Ishikawa (cell line): ENCODE measurements at regions not wholly inside any gene's neighbourhood (a gene's known extent, or its start where the extent isn't known, plus 50 kb on each side); places are given as distances from the start of the nearest gene placed in this dataset.

Source experiments
- CEBPB ChIP-seq: IDR thresholded peaks from 2 replicates; pipeline ENCODE4 v1.6.1; 2012
- CREB1 ChIP-seq: IDR thresholded peaks from 2 replicates; pipeline ENCODE4 v1.6.1; 2012; ENCODE audit warnings: low read depth
- EGR1 ChIP-seq: IDR thresholded peaks from 2 replicates; pipeline ENCODE4 v1.6.1; 2012
- EP300 ChIP-seq: IDR thresholded peaks from 2 replicates; pipeline ENCODE4 v1.6.1; 2012; ENCODE audit warnings: borderline replicate concordance
- FOXM1 ChIP-seq: IDR thresholded peaks from 2 replicates; pipeline ENCODE4 v1.6.1; 2012; ENCODE audit warnings: low read depth, borderline replicate concordance
- NFIC ChIP-seq: IDR thresholded peaks from 2 replicates; pipeline ENCODE4 v1.6.1; 2012
- RAD21 ChIP-seq: IDR thresholded peaks from 2 replicates; pipeline ENCODE4 v1.6.1; 2012; ENCODE audit warnings: low read depth
- REST ChIP-seq: IDR thresholded peaks from 2 replicates; pipeline ENCODE4 v1.6.1; 2012; ENCODE audit warnings: low read depth, mild to moderate bottlenecking
- TAF1 ChIP-seq: IDR thresholded peaks from 2 replicates; pipeline ENCODE4 v1.6.1; 2012; ENCODE audit warnings: low read depth, mild to moderate bottlenecking
- TCF12 ChIP-seq: IDR thresholded peaks from 2 replicates; pipeline ENCODE4 v1.6.1; 2012; ENCODE audit warnings: low read depth
- TEAD4 ChIP-seq: IDR thresholded peaks from 2 replicates; pipeline ENCODE4 v1.6.1; 2012
- USF1 ChIP-seq: IDR thresholded peaks from 2 replicates; pipeline ENCODE4 v1.6.1; 2012
- YY1 ChIP-seq: IDR thresholded peaks from 2 replicates; pipeline ENCODE4 v1.6.1; 2012; ENCODE audit warnings: low read depth
- ZBTB7A ChIP-seq: IDR thresholded peaks from 2 replicates; pipeline ENCODE4 v1.6.1; 2012; ENCODE audit warnings: low read depth
- TF ChIP-seq, protein P1 (sequence below): IDR thresholded peaks from 2 replicates; pipeline ENCODE4 v1.6.1; 2012

DNA sequence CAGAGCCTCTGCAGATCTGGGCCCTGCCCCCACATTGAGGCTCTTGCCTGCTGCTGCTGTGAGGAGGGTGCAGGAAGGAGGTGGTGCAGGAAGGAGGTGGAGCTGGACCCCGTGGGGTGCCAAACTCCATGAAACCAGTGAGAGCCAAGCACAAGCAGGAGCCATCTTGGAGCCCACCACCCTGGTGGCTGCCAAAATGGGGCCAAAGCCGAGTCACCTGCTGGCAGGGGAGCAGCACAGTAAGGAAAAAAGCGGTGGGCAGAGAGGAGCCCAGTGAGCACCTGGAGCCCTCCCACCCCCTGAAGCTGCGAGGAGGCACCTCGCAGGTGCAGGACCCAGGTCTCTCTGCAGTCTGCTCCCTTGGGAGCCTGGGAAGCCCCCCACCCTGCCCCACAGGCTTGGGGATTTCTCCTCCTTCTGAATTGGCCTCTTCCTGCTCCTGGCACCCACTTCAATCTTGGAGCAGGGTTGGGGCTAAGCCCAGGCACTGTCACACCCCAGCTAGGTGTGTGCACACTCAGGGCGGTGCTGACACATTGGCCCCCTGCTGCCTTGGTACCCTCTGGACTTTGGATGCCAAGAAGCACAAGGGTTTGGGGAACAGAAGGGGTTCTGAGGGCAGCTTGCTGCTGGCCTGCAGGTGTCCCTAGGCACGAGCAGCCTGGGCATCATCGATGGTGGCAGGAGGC lies 245.4 kb upstream of the LRRTM4 start:
- TF ChIP-seq TAF1 = no peak
- TF ChIP-seq REST = no peak
- no peak for TF ChIP-seq CREB1
- no peak for TF ChIP-seq EP300
- TF ChIP-seq, protein P1, sequence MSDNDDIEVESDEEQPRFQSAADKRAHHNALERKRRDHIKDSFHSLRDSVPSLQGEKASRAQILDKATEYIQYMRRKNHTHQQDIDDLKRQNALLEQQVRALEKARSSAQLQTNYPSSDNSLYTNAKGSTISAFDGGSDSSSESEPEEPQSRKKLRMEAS = no peak
- no peak for TF ChIP-seq EGR1
- no peak for TF ChIP-seq ZBTB7A
- no peak for TF ChIP-seq USF1
- no peak for TF ChIP-seq FOXM1
- no peak for TF ChIP-seq TCF12
- no peak for TF ChIP-seq RAD21
- no peak for TF ChIP-seq YY1
- TF ChIP-seq NFIC = no peak
- no peak for TF ChIP-seq CEBPB
- TF ChIP-seq TEAD4 = no peak

DNA sequence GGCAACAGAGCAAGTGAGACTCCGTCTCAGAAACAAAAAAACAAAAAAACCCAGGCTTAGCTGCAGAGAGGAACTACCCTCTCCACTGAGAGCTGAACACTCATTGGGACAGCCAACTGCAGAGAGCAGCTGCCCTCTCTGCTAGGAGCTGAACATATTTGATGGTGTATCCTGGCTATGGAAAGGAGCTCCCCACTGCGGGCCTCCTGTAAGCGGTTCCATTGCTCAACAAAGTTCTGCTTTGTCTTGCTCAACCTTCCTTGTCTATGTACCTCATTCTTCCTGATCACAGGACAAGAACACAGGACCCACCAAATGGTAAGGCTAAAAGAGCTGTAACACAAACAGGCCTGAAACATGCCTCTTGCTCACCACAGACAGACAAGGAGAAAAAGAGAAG lies 246.3 kb upstream of the LRRTM4 start:
- TF ChIP-seq TEAD4 (no peak), EGR1 (no peak), TCF12 (no peak), FOXM1 (no peak), USF1 (no peak), REST (no peak), NFIC (no peak), CEBPB (no peak), EP300 (no peak), TAF1 (no peak), YY1 (no peak), CREB1 (no peak), ZBTB7A (no peak), RAD21 (no peak)
- TF ChIP-seq, protein P1 = no peak

GRCh38 chr2:77778917-77779316 lies 256.7 kb upstream of the LRRTM4 start:
- no peak for TF ChIP-seq EGR1
- TF ChIP-seq EP300 = no peak
- TF ChIP-seq CEBPB = no peak
- no peak for TF ChIP-seq RAD21
- TF ChIP-seq ZBTB7A = no peak
- TF ChIP-seq CREB1 = no peak
- no peak for TF ChIP-seq NFIC

DNA sequence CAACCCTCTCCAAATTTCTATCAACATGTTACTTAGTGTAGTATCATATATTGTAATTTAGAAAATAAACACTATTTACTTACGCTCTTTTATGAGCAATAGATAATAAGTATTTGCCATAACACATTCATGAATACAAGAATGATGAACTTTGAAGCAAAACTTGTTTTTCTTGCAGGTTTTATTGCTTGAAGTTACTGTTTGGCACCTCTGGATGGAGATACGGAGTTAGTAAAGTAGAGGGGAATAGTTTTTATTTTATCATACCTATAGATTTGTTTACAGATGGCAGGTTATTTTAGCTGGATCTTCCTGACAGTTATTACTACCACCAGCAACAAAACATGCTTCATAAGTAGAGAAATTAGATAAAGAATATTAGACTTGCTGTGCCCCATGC lies 274.2 kb upstream of the LRRTM4 start:
- TF ChIP-seq RAD21 = peak; percentile 32; the same call in 1 of the 2 replicates
- TF ChIP-seq USF1 = no peak

- TF ChIP-seq TEAD4 (no peak), NFIC (no peak), TCF12 (no peak), ZBTB7A (no peak), TAF1 (no peak), EGR1 (no peak), RAD21 (no peak), CEBPB (no peak), EP300 (no peak), REST (no peak), CREB1 (no peak)
- TF ChIP-seq, protein P1 = no peak
Observed at GRCh38 chr2:77797088-77797487, 274.9 kb upstream of the LRRTM4 start.
